Astrocyte of the cerebellum (primary cell): ENCODE measurements at regions not wholly inside any gene's neighbourhood (a gene's known extent, or its start where the extent isn't known, plus 50 kb on each side); places are given as distances from the start of the nearest gene placed in this dataset.

Source experiments
- DNase-seq: peaks from one replicate; pipeline ENCODE4 v3.0.0-alpha.2; 2011; ENCODE audit warnings: low read depth
- H3K4me3 ChIP-seq: 2 replicates; pipeline ENCODE4 v1.5.1; 2011; ENCODE audit warnings: mild to moderate bottlenecking, low read depth, low read length, moderate library complexity
- CTCF ChIP-seq: IDR thresholded peaks from 2 replicates; pipeline ENCODE4 v1.5.1; 2012; ENCODE audit warnings: low read length, low read depth, moderate library complexity, mild to moderate bottlenecking; ENCODE audit errors: missing control alignments
- in situ Hi-C: cut with HindIII; loops from 2 replicates; pipeline ENCODE4 v1.10.0; 2017; ENCODE audit warnings: low sequenced_read_pairs

GRCh38 chr3:63050548-63051177, 175.4 kb upstream of the CADPS start:
- in situ Hi-C loops = no loop called here
- TF ChIP-seq CTCF = no peak
- H3K4me3 ChIP-seq = no peak overlapping the region
- no peak for DNase-seq

- H3K4me3 ChIP-seq = no peak overlapping the region
- in situ Hi-C loops = no loop called here
- peak; percentile 78 for DNase-seq
- no peak for TF ChIP-seq CTCF
Observed at GRCh38 chr3:63051920-63052319, 176.7 kb upstream of the CADPS start.

- TF ChIP-seq CTCF = no peak
- DNase-seq = no peak
- no peak overlapping the region for H3K4me3 ChIP-seq
- in situ Hi-C loops = no loop called here
Observed at GRCh38 chr3:63056932-63057331, 181.7 kb upstream of the CADPS start.

GRCh38 chr3:63060412-63060811, 185.2 kb upstream of the CADPS start:
- no peak for DNase-seq
- in situ Hi-C loops = no loop called here
- no peak for TF ChIP-seq CTCF
- no peak overlapping the region for H3K4me3 ChIP-seq

GRCh38 chr3:63061449-63061848, 186.2 kb upstream of the CADPS start:
- DNase-seq = no peak
- TF ChIP-seq CTCF = no peak
- in situ Hi-C loops = no loop called here

GRCh38 chr3:63064209-63064755, 189.1 kb upstream of the CADPS start:
- no peak for DNase-seq
- no peak overlapping the region for H3K4me3 ChIP-seq
- no peak for TF ChIP-seq CTCF
- in situ Hi-C loops = no loop called here

More at GRCh38 chr3:63061449-63061848, 186.2 kb upstream of the CADPS start:
- no peak overlapping the region for H3K4me3 ChIP-seq
